IPS-18a (cell line): ENCODE measurements at regions not wholly inside any gene's neighbourhood (a gene's known extent, or its start where the extent isn't known, plus 50 kb on each side); places are given as distances from the start of the nearest gene placed in this dataset.
"Not testable (repeated sequence)": the region's sequence is repeated elsewhere in the genome, so short reads cannot be mapped to it uniquely, and the experiment has no call there.

Experiments
- H3K27ac ChIP-seq: one replicate; pipeline ENCODE4 v1.5.1; 2013; ENCODE audit warnings: low read length
- H3K27me3 ChIP-seq: one replicate; pipeline ENCODE4 v1.6.1; 2013; ENCODE audit warnings: mild to moderate bottlenecking, low read length; ENCODE audit not compliant: control insufficient read depth, insufficient read depth
- H3K36me3 ChIP-seq: one replicate; pipeline ENCODE4 v1.6.1; 2013; ENCODE audit warnings: low read depth, low read length; ENCODE audit not compliant: control insufficient read depth
- H3K4me1 ChIP-seq: one replicate; pipeline ENCODE4 v1.6.1; 2013; ENCODE audit warnings: low read depth, low read length; ENCODE audit not compliant: control insufficient read depth
- H3K4me3 ChIP-seq: one replicate; pipeline ENCODE4 v1.5.1; 2013; ENCODE audit warnings: low read length
- H3K9ac ChIP-seq: one replicate; pipeline ENCODE4 v1.6.1; 2013; ENCODE audit warnings: mild to moderate bottlenecking, low read length, moderate library complexity
- H3K9me3 ChIP-seq: one replicate; pipeline ENCODE4 v1.6.1; 2013; ENCODE audit warnings: low read depth, low read length; ENCODE audit not compliant: control insufficient read depth

- Histone ChIP-seq H3K9ac (no peak overlapping the region), H3K36me3 (no peaks in the 10 kb centered on the region), H3K27me3 (no peaks in the 10 kb centered on the region), H3K4me1 (no peaks in the 10 kb centered on the region), H3K9me3 (no peaks in the 10 kb centered on the region), H3K4me3 (no peak overlapping the region), H3K27ac (no peak overlapping the region)
These were observed 187.5 kb upstream of the SALL3 start for GRCh38 chr18:78792094-78792493.

GRCh38 chr18:78792736-78793135 lies 186.9 kb upstream of the SALL3 start:
- Histone ChIP-seq H3K36me3 (no peaks in the 10 kb centered on the region), H3K4me3 (no peak overlapping the region), H3K27me3 (no peaks in the 10 kb centered on the region), H3K4me1 (no peaks in the 10 kb centered on the region), H3K27ac (no peak overlapping the region), H3K9ac (no peak overlapping the region), H3K9me3 (no peaks in the 10 kb centered on the region)

- Histone ChIP-seq H3K36me3 (no peaks in the 10 kb centered on the region), H3K4me3 (no peak overlapping the region), H3K4me1 (no peaks in the 10 kb centered on the region), H3K9me3 (no peaks in the 10 kb centered on the region), H3K9ac (no peak overlapping the region), H3K27ac (no peak overlapping the region), H3K27me3 (no peaks in the 10 kb centered on the region)
These were observed 186.1 kb upstream of the SALL3 start for GRCh38 chr18:78793313-78794070.

GRCh38 chr18:78794071-78794430 lies 185.6 kb upstream of the SALL3 start:
- H3K9me3 ChIP-seq: no peaks in the 10 kb centered on the region
- H3K4me1 ChIP-seq: no peaks in the 10 kb centered on the region
- no peaks in the 10 kb centered on the region for H3K27me3 ChIP-seq
- no peak overlapping the region for H3K9ac ChIP-seq
- no peaks in the 10 kb centered on the region for H3K36me3 ChIP-seq
- H3K27ac ChIP-seq: no peak overlapping the region
- no peak overlapping the region for H3K4me3 ChIP-seq

- Histone ChIP-seq H3K9ac (no peak overlapping the region), H3K27me3 (no peaks in the 10 kb centered on the region), H3K36me3 (no peaks in the 10 kb centered on the region), H3K9me3 (no peaks in the 10 kb centered on the region), H3K27ac (no peak overlapping the region), H3K4me3 (no peak overlapping the region), H3K4me1 (no peaks in the 10 kb centered on the region)
These were observed 182.7 kb upstream of the SALL3 start for GRCh38 chr18:78796693-78797455.

GRCh38 chr18:78797499-78797898 lies 182.1 kb upstream of the SALL3 start:
- no peaks in the 10 kb centered on the region for H3K4me1 ChIP-seq
- no peaks in the 10 kb centered on the region for H3K27me3 ChIP-seq
- H3K9ac ChIP-seq: no peak overlapping the region
- no peaks in the 10 kb centered on the region for H3K36me3 ChIP-seq
- no peak overlapping the region for H3K27ac ChIP-seq
- H3K9me3 ChIP-seq: no peaks in the 10 kb centered on the region
- no peak overlapping the region for H3K4me3 ChIP-seq

- H3K4me3 ChIP-seq: no peak overlapping the region
- H3K9ac ChIP-seq: no peak overlapping the region
- H3K4me1 ChIP-seq: no peaks in the 10 kb centered on the region
- H3K27ac ChIP-seq: no peak overlapping the region
- H3K36me3 ChIP-seq: no peaks in the 10 kb centered on the region
- no peaks in the 10 kb centered on the region for H3K9me3 ChIP-seq
- H3K27me3 ChIP-seq: no peaks in the 10 kb centered on the region
These were observed 181.0 kb upstream of the SALL3 start for GRCh38 chr18:78798402-78799175.

- H3K36me3 ChIP-seq: no peaks in the 10 kb centered on the region
- H3K9ac ChIP-seq: no peak overlapping the region
- H3K9me3 ChIP-seq: no peaks in the 10 kb centered on the region
- H3K4me3 ChIP-seq: no peak overlapping the region
- no peaks in the 10 kb centered on the region for H3K4me1 ChIP-seq
- no peaks in the 10 kb centered on the region for H3K27me3 ChIP-seq
- H3K27ac ChIP-seq: no peak overlapping the region
These were observed 180.1 kb upstream of the SALL3 start for GRCh38 chr18:78799382-78800089.

- H3K36me3 ChIP-seq, H3K4me3 ChIP-seq, H3K9ac ChIP-seq, H3K27me3 ChIP-seq, H3K27ac ChIP-seq, H3K4me1 ChIP-seq, H3K9me3 ChIP-seq: not testable (repeated sequence)
These were observed 179.3 kb upstream of the SALL3 start for GRCh38 chr18:78800102-78800851.

- Histone ChIP-seq H3K9ac (no peak overlapping the region), H3K27ac (no peak overlapping the region), H3K36me3 (no peaks in the 10 kb centered on the region), H3K4me1 (no peaks in the 10 kb centered on the region), H3K27me3 (no peaks in the 10 kb centered on the region), H3K4me3 (no peak overlapping the region), H3K9me3 (no peaks in the 10 kb centered on the region)
These were observed 178.6 kb upstream of the SALL3 start for GRCh38 chr18:78801011-78801410.

GRCh38 chr18:78803104-78803503 lies 176.5 kb upstream of the SALL3 start:
- Histone ChIP-seq H3K4me1 (no peaks in the 10 kb centered on the region), H3K9me3 (no peaks in the 10 kb centered on the region), H3K27me3 (no peaks in the 10 kb centered on the region), H3K36me3 (no peaks in the 10 kb centered on the region), H3K4me3 (no peak overlapping the region), H3K27ac (no peak overlapping the region), H3K9ac (no peak overlapping the region)
